Mesendoderm (in vitro differentiated cells): ENCODE measurements at regions not wholly inside any gene's neighbourhood (a gene's known extent, or its start where the extent isn't known, plus 50 kb on each side); places are given as distances from the start of the nearest gene placed in this dataset.
"Not testable (repeated sequence)": the region's sequence is repeated elsewhere in the genome, so short reads cannot be mapped to it uniquely, and the experiment has no call there.

Source experiments
- DNase-seq: peaks from one replicate; pipeline ENCODE4 v3.0.0; 2013
- H2AK5ac ChIP-seq: 2 replicates; pipeline ENCODE4 v1.6.1; 2013; ENCODE audit warnings: low read length, inconsistent platforms
- H2BK120ac ChIP-seq: 2 replicates; pipeline ENCODE4 v1.6.1; 2013; ENCODE audit warnings: low read depth, mild to moderate bottlenecking, low read length, moderate library complexity, mixed read lengths
- H2BK15ac ChIP-seq: replicated peaks from 2 replicates; pipeline ENCODE4 v1.6.1; 2013; ENCODE audit warnings: low read depth, mild to moderate bottlenecking, moderate library complexity
- H2BK5ac ChIP-seq: 2 replicates; pipeline ENCODE4 v1.6.1; 2013; ENCODE audit warnings: low read length, inconsistent platforms
- H3K18ac ChIP-seq: 2 replicates; pipeline ENCODE4 v1.6.1; 2013; ENCODE audit warnings: mild to moderate bottlenecking, low read length, mixed read lengths
- H3K23ac ChIP-seq: one replicate; pipeline ENCODE4 v1.6.1; 2013; ENCODE audit warnings: low read length
- H3K27ac ChIP-seq: 2 replicates; pipeline ENCODE4 v1.5.1; 2013; ENCODE audit warnings: low read depth, mild to moderate bottlenecking, inconsistent platforms, low read length, moderate library complexity
- H3K27me3 ChIP-seq: 2 replicates; pipeline ENCODE4 v1.6.1; 2013; ENCODE audit warnings: low read length, control low read depth, mild to moderate bottlenecking, inconsistent platforms; ENCODE audit not compliant: insufficient read depth, poor library complexity
- H3K36me3 ChIP-seq: 2 replicates; pipeline ENCODE4 v1.6.1; 2013; ENCODE audit warnings: low read length, inconsistent platforms; ENCODE audit not compliant: control insufficient read depth, insufficient read depth
- H3K4ac ChIP-seq: one replicate; pipeline ENCODE4 v1.6.1; 2013; ENCODE audit warnings: low read depth, mild to moderate bottlenecking, low read length, moderate library complexity
- H3K4me1 ChIP-seq: 2 replicates; pipeline ENCODE4 v1.6.1; 2013; ENCODE audit warnings: low read depth, low read length, inconsistent platforms; ENCODE audit not compliant: control insufficient read depth
- H3K4me2 ChIP-seq: 2 replicates; pipeline ENCODE4 v1.6.1; 2013; ENCODE audit warnings: low read length
- H3K4me3 ChIP-seq: 2 replicates; pipeline ENCODE4 v1.5.1; 2013; ENCODE audit warnings: mild to moderate bottlenecking, low read length
- H3K56ac ChIP-seq: one replicate; pipeline ENCODE4 v1.6.1; 2013; ENCODE audit warnings: low read length
- H3K79me1 ChIP-seq: 2 replicates; pipeline ENCODE4 v1.6.1; 2013; ENCODE audit warnings: low read length, inconsistent platforms
- H3K79me2 ChIP-seq: 2 replicates; pipeline ENCODE4 v1.6.1; 2013; ENCODE audit warnings: mild to moderate bottlenecking, low read length; ENCODE audit not compliant: control insufficient read depth, insufficient read depth
- H3K9ac ChIP-seq: 2 replicates; pipeline ENCODE4 v1.6.1; 2013; ENCODE audit warnings: low read length, inconsistent platforms
- H4K5ac ChIP-seq: one replicate; pipeline ENCODE4 v1.6.1; 2013; ENCODE audit warnings: low read length
- H4K8ac ChIP-seq: one replicate; pipeline ENCODE4 v1.6.1; 2013; ENCODE audit warnings: low read depth, mild to moderate bottlenecking, control low read depth, low read length, moderate library complexity
- WGBS: extraction: QIAGEN DNeasy Blood & Tissue Kit; methylation state at CpG from one replicate; pipeline ENCODE4 v1.1.7; 2013; ENCODE audit warnings: low lambda C conversion rate, missing lambda C conversion rate; ENCODE audit not compliant: insufficient coverage; ENCODE audit errors: extremely low coverage; 5-methylcytosine and 5-hydroxymethylcytosine counted together

DNA sequence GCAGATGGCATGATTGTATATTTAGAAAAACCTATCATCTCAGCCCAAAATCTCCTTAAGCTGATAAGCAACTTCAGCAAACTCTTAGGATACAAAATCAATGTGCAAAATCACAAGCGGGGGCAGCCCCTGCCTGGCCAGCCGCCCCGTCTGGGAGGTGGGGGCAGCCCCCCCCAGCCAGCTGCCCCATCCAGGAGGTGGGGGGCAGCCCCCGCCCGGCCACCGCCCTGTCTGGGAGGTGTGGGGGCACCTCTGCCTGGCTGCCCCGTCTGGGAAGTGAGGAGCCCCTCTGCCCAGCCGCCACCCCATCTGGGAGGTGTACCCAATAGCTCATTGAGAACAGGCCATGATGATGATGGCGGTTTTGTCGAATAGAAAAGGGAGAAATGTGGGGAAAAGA is 196.6 kb downstream of the RCHY1 start:
- not testable (repeated sequence) for H2BK15ac ChIP-seq, H3K18ac ChIP-seq, H3K9ac ChIP-seq, H2BK120ac ChIP-seq, H2BK5ac ChIP-seq, H3K4me2 ChIP-seq, H3K4ac ChIP-seq, H3K27me3 ChIP-seq, H4K5ac ChIP-seq, H3K23ac ChIP-seq, H4K8ac ChIP-seq, H3K36me3 ChIP-seq, H3K79me1 ChIP-seq, DNase-seq, H3K79me2 ChIP-seq, H3K4me1 ChIP-seq, H3K27ac ChIP-seq, H2AK5ac ChIP-seq, H3K4me3 ChIP-seq, H3K56ac ChIP-seq
- WGBS: no CpG with 5 or more reads among the region's 10 CpGs

DNA sequence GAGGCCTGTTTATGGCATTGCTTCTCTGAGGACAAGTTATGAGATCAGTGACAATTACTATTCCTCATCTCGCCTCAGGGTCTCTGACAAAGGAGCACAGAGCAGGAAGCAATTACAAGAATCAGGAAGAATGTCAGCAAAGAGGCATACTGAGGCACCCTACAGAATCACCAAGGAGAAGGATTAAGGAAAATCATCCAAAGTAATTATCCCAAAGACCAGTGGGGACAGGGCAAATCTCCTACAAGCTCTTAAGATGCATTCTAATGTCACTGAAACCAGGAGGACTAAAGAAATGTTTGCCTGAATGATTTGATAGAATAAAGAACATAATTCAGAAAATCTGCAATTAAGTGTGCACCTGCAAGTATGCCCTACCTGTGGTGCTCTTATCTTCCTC is 206.2 kb downstream of the RCHY1 start:
- H3K23ac ChIP-seq: no peak overlapping the region
- H3K18ac ChIP-seq: no peak overlapping the region
- no peak overlapping the region for H4K5ac ChIP-seq
- H3K4ac ChIP-seq: no peak overlapping the region
- H3K27me3 ChIP-seq: no peaks in the 10 kb centered on the region
- no peak overlapping the region for H2BK5ac ChIP-seq
- no peak overlapping the region for H4K8ac ChIP-seq
- no peaks in the 10 kb centered on the region for H3K79me1 ChIP-seq
- DNase-seq: no peak
- no CpG with 5 or more reads among the region's 1 CpG for WGBS
- no peak overlapping the region for H2BK120ac ChIP-seq
- H3K27ac ChIP-seq: no peak overlapping the region
- no peaks in the 10 kb centered on the region for H3K4me1 ChIP-seq
- H3K79me2 ChIP-seq: no peaks in the 10 kb centered on the region
- H3K9ac ChIP-seq: no peak overlapping the region
- no peak overlapping the region for H2AK5ac ChIP-seq
- no peaks in the 10 kb centered on the region for H3K36me3 ChIP-seq
- H3K4me3 ChIP-seq: no peak overlapping the region
- H2BK15ac ChIP-seq: no peak overlapping the region
- H3K56ac ChIP-seq: no peak overlapping the region
- no peak overlapping the region for H3K4me2 ChIP-seq

DNA sequence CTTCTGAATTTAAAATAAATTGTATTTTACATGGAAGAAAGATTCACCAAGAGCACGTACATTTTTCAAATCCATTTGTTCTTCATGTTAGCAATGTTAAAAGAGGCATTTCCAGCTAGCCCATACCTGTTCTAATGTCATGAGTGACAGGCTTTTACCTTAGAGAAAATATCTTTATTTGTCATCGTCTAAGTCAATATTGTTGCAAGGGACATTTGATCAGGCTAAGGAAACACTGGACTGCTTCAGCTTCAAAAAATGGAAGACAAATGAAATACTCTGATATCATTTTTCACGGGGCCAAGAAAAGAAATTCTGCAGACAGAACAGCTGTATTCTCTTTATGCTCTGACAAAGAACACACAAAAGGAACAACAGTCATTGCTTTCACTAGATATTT is 207.7 kb downstream of the RCHY1 start:
- DNase-seq: no peak
- WGBS: no CpG with 5 or more reads among the region's 3 CpGs
- Histone ChIP-seq H2BK15ac (no peak overlapping the region), H2BK120ac (no peak overlapping the region), H3K27ac (no peak overlapping the region), H3K79me1 (no peaks in the 10 kb centered on the region), H3K9ac (no peak overlapping the region), H3K27me3 (no peaks in the 10 kb centered on the region), H3K36me3 (no peaks in the 10 kb centered on the region), H2AK5ac (no peak overlapping the region), H3K4ac (no peak overlapping the region), H4K8ac (no peak overlapping the region), H3K4me1 (no peaks in the 10 kb centered on the region), H3K4me2 (no peak overlapping the region), H3K4me3 (no peak overlapping the region), H3K18ac (no peak overlapping the region), H4K5ac (no peak overlapping the region), H3K23ac (no peak overlapping the region), H3K56ac (no peak overlapping the region), H2BK5ac (no peak overlapping the region), H3K79me2 (no peaks in the 10 kb centered on the region)

DNA sequence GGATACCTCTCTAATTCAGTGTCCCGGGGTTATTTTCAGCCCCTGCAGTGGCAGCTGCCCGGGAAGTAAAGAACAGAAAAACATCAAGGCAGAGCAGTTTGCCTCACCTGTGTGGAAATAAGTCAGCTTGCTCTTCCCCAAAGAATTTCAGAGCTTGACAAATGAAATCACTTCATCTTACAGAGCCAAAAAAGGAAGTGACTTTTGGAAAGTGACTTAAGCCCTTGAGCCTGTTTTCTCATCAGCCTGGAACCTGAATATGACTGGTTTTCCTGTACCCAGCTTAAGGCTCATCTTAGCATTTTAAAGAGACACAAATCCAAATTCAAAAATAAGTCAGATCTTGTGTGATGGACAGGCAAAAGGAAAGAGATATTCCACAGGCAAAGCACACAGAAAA is 211.6 kb downstream of the RCHY1 start:
- DNase-seq: peak; percentile 4
- Histone ChIP-seq H3K4me3 (no peak overlapping the region), H2BK15ac (no peak overlapping the region), H3K36me3 (no peaks in the 10 kb centered on the region), H3K27me3 (no peaks in the 10 kb centered on the region), H3K4me2 (no peak overlapping the region), H3K4me1 (no peaks in the 10 kb centered on the region), H3K9ac (no peak overlapping the region), H3K79me2 (no peaks in the 10 kb centered on the region), H3K56ac (no peak overlapping the region), H4K8ac (no peak overlapping the region), H3K79me1 (no peaks in the 10 kb centered on the region), H2BK120ac (no peak overlapping the region), H4K5ac (no peak overlapping the region), H2BK5ac (no peak overlapping the region), H3K18ac (no peak overlapping the region), H3K27ac (no peak overlapping the region), H3K23ac (no peak overlapping the region), H3K4ac (no peak overlapping the region), H2AK5ac (no peak overlapping the region)
- WGBS: no CpG with 5 or more reads among the region's 2 CpGs

DNA sequence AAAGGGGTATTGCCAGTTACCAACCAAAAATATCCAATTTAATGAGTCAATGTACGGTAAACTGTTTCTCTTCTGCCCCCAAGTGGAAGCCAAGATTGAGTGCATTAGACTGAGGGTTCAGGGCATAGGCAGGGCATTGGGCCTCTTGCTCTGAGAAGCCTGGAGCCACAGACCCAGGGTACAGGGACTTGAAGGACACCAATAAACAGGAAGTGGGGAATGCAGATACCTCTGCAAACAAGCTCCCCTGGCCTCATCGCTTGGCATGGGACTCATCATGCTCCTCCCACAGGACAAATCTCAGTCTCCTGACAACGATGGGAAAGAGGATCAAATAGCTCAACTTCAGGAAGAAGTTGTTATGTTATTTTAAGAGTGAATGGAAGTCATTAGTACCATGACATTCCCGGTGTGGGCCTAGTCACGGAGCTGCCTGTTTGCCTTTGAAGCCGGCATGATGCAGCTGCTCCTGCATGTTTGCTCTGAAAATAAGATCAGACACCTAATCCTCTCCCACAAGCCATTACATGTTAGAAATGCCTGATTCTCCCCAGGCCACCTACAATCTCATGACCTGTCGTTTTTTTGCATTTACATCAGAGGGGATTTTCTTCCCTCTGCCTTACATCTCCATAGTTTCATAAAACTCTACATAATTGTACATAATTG is 224.2 kb downstream of the RCHY1 start:
- H3K79me1 ChIP-seq: no peaks in the 10 kb centered on the region
- H3K4me1 ChIP-seq: no peaks in the 10 kb centered on the region
- H2BK120ac ChIP-seq: no peak overlapping the region
- H3K4me3 ChIP-seq: no peak overlapping the region
- H2BK5ac ChIP-seq: no peak overlapping the region
- H3K27ac ChIP-seq: no peak overlapping the region
- no peaks in the 10 kb centered on the region for H3K79me2 ChIP-seq
- peak; percentile 85 for DNase-seq
- no peaks in the 10 kb centered on the region for H3K27me3 ChIP-seq
- H4K8ac ChIP-seq: no peak overlapping the region
- no peak overlapping the region for H3K56ac ChIP-seq
- no CpG with 5 or more reads among the region's 7 CpGs for WGBS
- no peak overlapping the region for H3K4me2 ChIP-seq
- H3K23ac ChIP-seq: no peak overlapping the region
- H3K9ac ChIP-seq: no peak overlapping the region
- no peak overlapping the region for H4K5ac ChIP-seq
- no peak overlapping the region for H3K4ac ChIP-seq
- H3K18ac ChIP-seq: no peak overlapping the region
- H2AK5ac ChIP-seq: no peak overlapping the region
- H3K36me3 ChIP-seq: no peaks in the 10 kb centered on the region
- no peak overlapping the region for H2BK15ac ChIP-seq
